Motor neuron (in vitro differentiated cells): ENCODE measurements at regions not wholly inside any gene's neighbourhood (a gene's known extent, or its start where the extent isn't known, plus 50 kb on each side); places are given as distances from the start of the nearest gene placed in this dataset.
"Not testable (repeated sequence)": the region's sequence is repeated elsewhere in the genome, so short reads cannot be mapped to it uniquely, and the experiment has no call there.

Source experiments
- ATAC-seq, 8 experiments: fragments of 200-7000 bp; cut with Tn5 transposase; replicated peaks in 6 of 8; 2 replicates each; pipeline ENCODE4 v1.8.0; 2021; ENCODE audit warnings: mild to moderate bottlenecking in 8 of 8, moderate library complexity in 8 of 8
- H3K27ac ChIP-seq, 2 donors: fragments of 250-450 bp; sonication (Bioruptor Pico); 2 replicates each; pipeline ENCODE4 v1.9.0; 2021; ENCODE audit warnings: antibody characterized with exemption in 2 of 2, mild to moderate bottlenecking in 2 of 2, moderate library complexity in 1 of 2
- H3K4me1 ChIP-seq, 2 donors: fragments of 250-450 bp; sonication (Bioruptor Pico); replicated peaks in 1 of 2; 2 replicates each; pipeline ENCODE4 v1.6.1; 2021; ENCODE audit warnings: antibody characterized with exemption in 2 of 2, mild to moderate bottlenecking in 2 of 2, moderate library complexity in 1 of 2
- H3K4me3 ChIP-seq, 5 donors: fragments of 250-450 bp; sonication (Bioruptor Pico); 2 replicates each; pipeline ENCODE4 v1.9.0; 2021; ENCODE audit warnings: antibody characterized with exemption in 5 of 5, mild to moderate bottlenecking in 5 of 5, moderate library complexity in 4 of 5
- WGBS, 10 experiments: fragments of 450-650 bp; shearing (Covaris generic); methylation state at CpG; one replicate each; pipeline ENCODE4 v1.0.0; 2022; 5-methylcytosine and 5-hydroxymethylcytosine counted together
- in situ Hi-C, 9 experiments: fragments of 400-800 bp; cut with MboI; loops; one replicate each; pipeline ENCODE4 v1.15.0; 2021; ENCODE audit warnings: low sequenced_read_pairs in 9 of 9, low pct_unique_long_range_greater_than_20kb in 2 of 9; ENCODE audit not compliant: unreplicated experiment in 9 of 9

- WGBS, 10 experiments = 33 to 100% (median 76%) methylated on average over 1 to 3 of the region's 3 CpGs; no CpG with 5 or more reads in 3 of the 10 experiments
- in situ Hi-C loops = no loop called here
- no peak for ATAC-seq
These were observed 58.9 kb upstream of the ANKH start for GRCh38 chr5:14930486-14930885.

GRCh38 chr5:14929293-14930065 lies 57.9 kb upstream of the ANKH start:
- no peak for ATAC-seq
- WGBS, 10 experiments = 43 to 100% (median 90%) methylated on average over 2 to 4 of the region's 5 CpGs; no CpG with 5 or more reads in 3 of the 10 experiments
- in situ Hi-C loops = no loop called here

More at GRCh38 chr5:14930486-14930885, 58.9 kb upstream of the ANKH start:
- Histone ChIP-seq H3K4me1 (peaks cover 0 to 8% of the 10 kb centered on the region in 2 donors), H3K4me3 (no peak overlapping the region), H3K27ac (no peak overlapping the region)

GRCh38 chr5:14928661-14929060 lies 57.1 kb upstream of the ANKH start:
- H3K4me3 ChIP-seq = no peak overlapping the region
- peaks cover 0 to 9% of the 10 kb centered on the region in 2 donors for H3K4me1 ChIP-seq
- ATAC-seq = no peak
- in situ Hi-C loops = no loop called here
- 29 to 100% (median 80%) methylated on average over 1 of the region's 1 CpG; no CpG with 5 or more reads in 6 of the 10 experiments for WGBS, 10 experiments
- no peak overlapping the region for H3K27ac ChIP-seq

More at GRCh38 chr5:14929293-14930065, 57.9 kb upstream of the ANKH start:
- Histone ChIP-seq H3K4me1 (peaks cover 0 to 9% of the 10 kb centered on the region in 2 donors), H3K27ac (no peak overlapping the region), H3K4me3 (no peak overlapping the region)

- Histone ChIP-seq H3K27ac (no peak overlapping the region), H3K4me3 (no peak overlapping the region), H3K4me1 (peaks cover 0 to 9% of the 10 kb centered on the region in 2 donors)
- in situ Hi-C loops = no loop called here
- ATAC-seq = no peak
- 55 to 100% (median 93%) methylated on average over 1 to 3 of the region's 3 CpGs; no CpG with 5 or more reads in 1 of the 10 experiments for WGBS, 10 experiments
These were observed 53.7 kb upstream of the ANKH start for GRCh38 chr5:14925326-14925725.

GRCh38 chr5:14922952-14923351 lies 51.4 kb upstream of the ANKH start:
- WGBS, 10 experiments = 86 to 100% (median 97%) methylated on average over 2 to 6 of the region's 6 CpGs; no CpG with 5 or more reads in 1 of the 10 experiments
- H3K27ac ChIP-seq, ATAC-seq: not testable (repeated sequence)

GRCh38 chr5:14922456-14922855 lies 50.9 kb upstream of the ANKH start:
- no peak for ATAC-seq
- Histone ChIP-seq H3K4me3 (no peak overlapping the region), H3K27ac (no peak overlapping the region), H3K4me1 (peaks cover 0 to 9% of the 10 kb centered on the region in 2 donors)
- 80 to 100% (median 93%) methylated on average over 1 to 8 of the region's 9 CpGs; no CpG with 5 or more reads in 1 of the 10 experiments for WGBS, 10 experiments
- in situ Hi-C loops = no loop called here

More at GRCh38 chr5:14922952-14923351, 51.4 kb upstream of the ANKH start:
- H3K4me1 ChIP-seq, in situ Hi-C loops, H3K4me3 ChIP-seq: not testable (repeated sequence)
